HEK293 (cell line): ENCODE measurements at regions not wholly inside any gene's neighbourhood (a gene's known extent, or its start where the extent isn't known, plus 50 kb on each side); places are given as distances from the start of the nearest gene placed in this dataset.

Experiments used
- CTCF ChIA-PET: fragments of 350-600 bp; formaldehyde crosslinking; extraction: SDS; loops from one replicate; lab custom pipeline; 2021; ENCODE audit warnings: antibody characterized with exemption; lab: Yijun Ruan, JAX
- POLR2A ChIA-PET: fragments of 300-600 bp; formaldehyde crosslinking; extraction: SDS; loops from one replicate; lab custom pipeline; 2020; ENCODE audit warnings: antibody characterized with exemption, inconsistent platforms; lab: Yijun Ruan, JAX
- H3K27ac ChIP-seq: fragments of 200-500 bp; sonication (Bioruptor generic); 2 replicates; pipeline ENCODE4 v1.5.1; 2014; ENCODE audit warnings: low read depth, low read length, control low read depth, inconsistent platforms; ENCODE audit errors: extremely low read depth
- H3K36me3 ChIP-seq, 2 experiments: fragments of 200-500 bp in 1 of 2; sonication (Bioruptor generic) in 1 of 2; 1 replicate in 1 of 2; 2 replicates in 1 of 2; pipeline ENCODE4 v1.5.1; 2014 to 2017; ENCODE audit warnings: inconsistent platforms in 2 of 2, low read length in 2 of 2; ENCODE audit not compliant: control insufficient read depth in 2 of 2, insufficient read depth in 1 of 2
- H3K4me1 ChIP-seq: fragments of 200-500 bp; sonication (Bioruptor generic); 2 replicates; pipeline ENCODE4 v1.5.1; 2014; ENCODE audit warnings: mild to moderate bottlenecking, low read length, inconsistent platforms; ENCODE audit not compliant: control insufficient read depth, insufficient read depth
- H3K4me3 ChIP-seq: 2 replicates; pipeline ENCODE4 v1.5.1; 2011; ENCODE audit warnings: low read depth, mild to moderate bottlenecking, control low read depth, low read length, moderate library complexity
- H3K9me3 ChIP-seq: fragments of 200-500 bp; sonication (Bioruptor generic); 2 replicates; pipeline ENCODE4 v1.5.1; 2014; ENCODE audit warnings: low read depth, low read length, inconsistent platforms; ENCODE audit not compliant: control insufficient read depth, insufficient read depth
- HOXC10 ChIP-seq: sonication (generic); formaldehyde crosslinking; IDR thresholded peaks from 2 replicates; pipeline ENCODE4 v1.8.1; 2023; ENCODE audit warnings: mild to moderate bottlenecking, missing genetic modification reagents
- KLF9 ChIP-seq: fragments of 450-650 bp; formaldehyde crosslinking; IDR thresholded peaks from 2 replicates; pipeline ENCODE4 v1.5.1; 2016; ENCODE audit warnings: missing biosample characterization, missing genetic modification characterization, low read depth
- MYNN ChIP-seq: fragments of 450-650 bp; formaldehyde crosslinking; IDR thresholded peaks from 2 replicates; pipeline ENCODE4 v1.5.1; 2016; ENCODE audit warnings: missing biosample characterization, missing genetic modification characterization, borderline replicate concordance
- PRDM10 ChIP-seq: fragments of 450-650 bp; formaldehyde crosslinking; IDR thresholded peaks from 2 replicates; pipeline ENCODE4 v1.5.1; 2016; ENCODE audit warnings: missing biosample characterization, missing genetic modification characterization
- PRDM4 ChIP-seq: fragments of 450-650 bp; formaldehyde crosslinking; IDR thresholded peaks from 2 replicates; pipeline ENCODE4 v1.5.1; 2017; ENCODE audit warnings: missing biosample characterization, missing genetic modification characterization
- SETDB1 ChIP-seq: IDR thresholded peaks from one replicate; pipeline ENCODE4 v1.6.1; 2017; ENCODE audit warnings: mild to moderate bottlenecking, low read length, moderate library complexity, mixed read lengths; ENCODE audit not compliant: insufficient read length
- ZIC2 ChIP-seq: fragments of 450-650 bp; formaldehyde crosslinking; IDR thresholded peaks from 2 replicates; pipeline ENCODE4 v1.5.1; 2016; ENCODE audit warnings: missing biosample characterization, missing genetic modification characterization
- ZNF10 ChIP-seq: fragments of 450-650 bp; formaldehyde crosslinking; IDR thresholded peaks from 2 replicates; pipeline ENCODE4 v1.5.1; 2017; ENCODE audit warnings: missing biosample characterization, missing genetic modification characterization
- ZNF138 ChIP-seq: fragments of 450-650 bp; formaldehyde crosslinking; IDR thresholded peaks from 2 replicates; pipeline ENCODE4 v1.5.1; 2016; ENCODE audit warnings: missing biosample characterization, missing genetic modification characterization, borderline replicate concordance
- ZNF221 ChIP-seq: fragments of 450-650 bp; formaldehyde crosslinking; IDR thresholded peaks from 2 replicates; pipeline ENCODE4 v1.5.1; 2017; ENCODE audit warnings: missing biosample characterization, missing genetic modification characterization, borderline replicate concordance
- ZNF26 ChIP-seq: fragments of 450-650 bp; formaldehyde crosslinking; IDR thresholded peaks from 2 replicates; pipeline ENCODE4 v1.5.1; 2016; ENCODE audit warnings: missing biosample characterization, missing genetic modification characterization
- ZNF350 ChIP-seq: fragments of 450-650 bp; formaldehyde crosslinking; IDR thresholded peaks from 2 replicates; pipeline ENCODE4 v1.5.0; 2017; ENCODE audit warnings: missing biosample characterization, mild to moderate bottlenecking, missing genetic modification characterization
- ZNF580 ChIP-seq: fragments of 450-650 bp; formaldehyde crosslinking; IDR thresholded peaks from 2 replicates; pipeline ENCODE4 v1.5.1; 2016; ENCODE audit warnings: missing biosample characterization, missing genetic modification characterization
- ZNF610 ChIP-seq: fragments of 450-650 bp; formaldehyde crosslinking; IDR thresholded peaks from 2 replicates; pipeline ENCODE4 v1.5.1; 2016; ENCODE audit warnings: missing biosample characterization, missing genetic modification characterization, borderline replicate concordance
- ZNF621 ChIP-seq: fragments of 450-650 bp; formaldehyde crosslinking; IDR thresholded peaks from 2 replicates; pipeline ENCODE4 v1.5.1; 2017; ENCODE audit warnings: missing biosample characterization, missing genetic modification characterization
- ZNF747 ChIP-seq: fragments of 450-650 bp; formaldehyde crosslinking; IDR thresholded peaks from 2 replicates; pipeline ENCODE4 v1.5.1; 2016; ENCODE audit warnings: missing biosample characterization, missing genetic modification characterization
- ZSCAN16 ChIP-seq: fragments of 450-650 bp; formaldehyde crosslinking; IDR thresholded peaks from 2 replicates; pipeline ENCODE4 v1.5.1; 2016; ENCODE audit warnings: missing biosample characterization, missing genetic modification characterization
- ZSCAN30 ChIP-seq: fragments of 450-650 bp; IDR thresholded peaks from 2 replicates; pipeline ENCODE4 v1.5.1; 2018; ENCODE audit warnings: missing biosample characterization, mild to moderate bottlenecking, missing genetic modification characterization, moderate library complexity

GRCh38 chr5:42988568-42988967, 51.6 kb downstream of the ANXA2R start:
- ChIA-PET CTCF (interaction anchor here (0.5 to 1.7 kb wide), 4 partner anchors 50 to 202 kb away, joined by 4 to 8 read pairs (median 6); no protein-coding TSS in a partner anchor), POLR2A (no interaction called here)
- Histone ChIP-seq H3K9me3 (no peaks in the 10 kb centered on the region), H3K4me1 (no peaks in the 10 kb centered on the region), H3K27ac (no peak overlapping the region), H3K36me3 (no peaks in the 10 kb centered on the region), H3K4me3 (no peak overlapping the region)
- TF ChIP-seq ZNF26 (tag by site-specific recombination) (no peak), ZNF621 (no peak), KLF9 (tag by site-specific recombination) (no peak), SETDB1 (peak; percentile 90), ZSCAN16 (tag by site-specific recombination) (no peak), HOXC10 (CRISPR knock-in tag) (no peak), ZNF350 (tag by site-specific recombination) (no peak)

- ChIA-PET CTCF (interaction anchor here (0.6 to 1.4 kb wide), 3 partner anchors 9 to 12 kb away, joined by 3 read pairs; no protein-coding TSS in a partner anchor), POLR2A (interaction anchor here (0.6 kb wide), 1 partner anchor 1738 kb away, joined by 4 read pairs; no protein-coding TSS in a partner anchor)
- H3K36me3 ChIP-seq, result no peaks in the 10 kb centered on the region
- no peak overlapping the region for H3K4me3 ChIP-seq
- no peaks in the 10 kb centered on the region for H3K4me1 ChIP-seq
- TF ChIP-seq ZNF26 (tag by site-specific recombination) (no peak), ZIC2 (tag by site-specific recombination) (no peak), ZNF580 (no peak), ZNF10 (tag by site-specific recombination) (peak; percentile 24; the same call in 1 of the 2 replicates), ZNF610 (no peak), ZSCAN16 (tag by site-specific recombination) (no peak), SETDB1 (peak; percentile 42)
- no peak overlapping the region for H3K27ac ChIP-seq
- no peaks in the 10 kb centered on the region for H3K9me3 ChIP-seq
These were observed 54.7 kb downstream of the ANXA2R start for GRCh38 chr5:42985129-42986037.

- H3K36me3 ChIP-seq, result no peaks in the 10 kb centered on the region
- H3K4me1 ChIP-seq, result no peaks in the 10 kb centered on the region
- no peak overlapping the region for H3K27ac ChIP-seq
- ChIA-PET POLR2A (no interaction called here), CTCF (interaction anchor here (0.7 kb wide), 1 partner anchor 8 kb away, joined by 3 read pairs; no protein-coding TSS in a partner anchor)
- no peak overlapping the region for H3K4me3 ChIP-seq
- no peaks in the 10 kb centered on the region for H3K9me3 ChIP-seq
- no peak for TF ChIP-seq ZNF747 (tag by site-specific recombination)
- TF ChIP-seq ZSCAN30 (tag by site-specific recombination), result no peak
- no peak for TF ChIP-seq ZNF26 (tag by site-specific recombination)
- TF ChIP-seq ZNF138, result no peak
- no peak for TF ChIP-seq PRDM4 (tag by site-specific recombination)
- TF ChIP-seq ZNF221 (tag by site-specific recombination), result no peak
- no peak for TF ChIP-seq PRDM10 (tag by site-specific recombination)
- no peak for TF ChIP-seq MYNN (tag by site-specific recombination)
These were observed 55.8 kb downstream of the ANXA2R start for GRCh38 chr5:42984307-42984706.
